Activated B cell treated with CpG ODN at 0.5 μM for 24 hours (primary cell): ENCODE measurements at regions not wholly inside any gene's neighbourhood (a gene's known extent, or its start where the extent isn't known, plus 50 kb on each side); places are given as distances from the start of the nearest gene placed in this dataset.

Source experiments
- ATAC-seq: fragments of 200-7000 bp; cut with Tn5 transposase; one replicate; pipeline ENCODE4 v1.10.0; 2021; ENCODE audit warnings: low read depth, mild to moderate bottlenecking, moderate library complexity
- CTCF ChIA-PET: fragments of 350-600 bp; sonication (Branson Sonifier 250); formaldehyde crosslinking; loops from one replicate; lab custom pipeline; 2021; ENCODE audit warnings: antibody characterized with exemption; lab: Charles Lee
- POLR2A ChIA-PET: fragments of 350-600 bp; sonication (Branson Sonifier 250); formaldehyde crosslinking; loops from one replicate; lab custom pipeline; 2021; ENCODE audit warnings: antibody characterized with exemption; lab: Charles Lee
- DNase-seq: peaks from one replicate; pipeline ENCODE4 v3.0.0; 2022
- H3K27ac Mint-ChIP-seq: one replicate; pipeline ENCODE4 v1.8.0; 2020; ENCODE audit warnings: mixed read lengths
- H3K27me3 Mint-ChIP-seq: one replicate; pipeline ENCODE4 v1.8.0; 2021; ENCODE audit warnings: mixed read lengths
- H3K36me3 Mint-ChIP-seq: one replicate; pipeline ENCODE4 v1.8.0; 2021; ENCODE audit warnings: low read depth, mixed read lengths
- H3K4me1 Mint-ChIP-seq: one replicate; pipeline ENCODE4 v1.8.0; 2021; ENCODE audit warnings: mixed read lengths
- H3K4me3 Mint-ChIP-seq: one replicate; pipeline ENCODE4 v1.8.0; 2020; ENCODE audit warnings: mild to moderate bottlenecking, mixed read lengths
- H3K9me3 Mint-ChIP-seq: one replicate; pipeline ENCODE4 v1.8.0; 2020; ENCODE audit warnings: mixed read lengths
- intact Hi-C: fragments of 100-400 bp; cut with micrococcal nuclease; formaldehyde crosslinking; loops from one replicate; pipeline ENCODE4 v1.15.1; 2024
- TF ChIP-seq, protein P1 (sequence below): fragments of 200-600 bp; IDR thresholded peaks from one replicate; pipeline ENCODE4 v1.8.0; 2022; ENCODE audit warnings: antibody characterized with exemption, mild to moderate bottlenecking

GRCh38 chr5:2257326-2258244 lies 374.9 kb upstream of the IRX4 start:
- CTCF ChIA-PET, result no interaction called here
- Mint-ChIP-seq H3K4me1 (no peaks in the 10 kb centered on the region), H3K9me3 (peaks cover 2% of the 10 kb centered on the region), H3K4me3 (no peak overlapping the region), H3K36me3 (no peaks in the 10 kb centered on the region), H3K27ac (no peak overlapping the region), H3K27me3 (no peaks in the 10 kb centered on the region)
- DNase-seq (no peak), ATAC-seq (no peak)
- TF ChIP-seq, protein P1, sequence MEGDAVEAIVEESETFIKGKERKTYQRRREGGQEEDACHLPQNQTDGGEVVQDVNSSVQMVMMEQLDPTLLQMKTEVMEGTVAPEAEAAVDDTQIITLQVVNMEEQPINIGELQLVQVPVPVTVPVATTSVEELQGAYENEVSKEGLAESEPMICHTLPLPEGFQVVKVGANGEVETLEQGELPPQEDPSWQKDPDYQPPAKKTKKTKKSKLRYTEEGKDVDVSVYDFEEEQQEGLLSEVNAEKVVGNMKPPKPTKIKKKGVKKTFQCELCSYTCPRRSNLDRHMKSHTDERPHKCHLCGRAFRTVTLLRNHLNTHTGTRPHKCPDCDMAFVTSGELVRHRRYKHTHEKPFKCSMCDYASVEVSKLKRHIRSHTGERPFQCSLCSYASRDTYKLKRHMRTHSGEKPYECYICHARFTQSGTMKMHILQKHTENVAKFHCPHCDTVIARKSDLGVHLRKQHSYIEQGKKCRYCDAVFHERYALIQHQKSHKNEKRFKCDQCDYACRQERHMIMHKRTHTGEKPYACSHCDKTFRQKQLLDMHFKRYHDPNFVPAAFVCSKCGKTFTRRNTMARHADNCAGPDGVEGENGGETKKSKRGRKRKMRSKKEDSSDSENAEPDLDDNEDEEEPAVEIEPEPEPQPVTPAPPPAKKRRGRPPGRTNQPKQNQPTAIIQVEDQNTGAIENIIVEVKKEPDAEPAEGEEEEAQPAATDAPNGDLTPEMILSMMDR, result no peak
- POLR2A ChIA-PET, result no interaction called here
- intact Hi-C loops, result no loop called here

- TF ChIP-seq, protein P1, result no peak
- ChIA-PET POLR2A (no interaction called here), CTCF (no interaction called here)
- H3K4me3 Mint-ChIP-seq, result no peak overlapping the region
- intact Hi-C loops, result no loop called here
- H3K9me3 Mint-ChIP-seq, result peaks cover 4% of the 10 kb centered on the region
- ATAC-seq (no peak), DNase-seq (no peak)
- H3K36me3 Mint-ChIP-seq, result no peaks in the 10 kb centered on the region
- no peaks in the 10 kb centered on the region for H3K27me3 Mint-ChIP-seq
- no peaks in the 10 kb centered on the region for H3K4me1 Mint-ChIP-seq
- H3K27ac Mint-ChIP-seq, result no peak overlapping the region
These were observed 374.1 kb upstream of the IRX4 start for GRCh38 chr5:2256691-2257280.

DNA sequence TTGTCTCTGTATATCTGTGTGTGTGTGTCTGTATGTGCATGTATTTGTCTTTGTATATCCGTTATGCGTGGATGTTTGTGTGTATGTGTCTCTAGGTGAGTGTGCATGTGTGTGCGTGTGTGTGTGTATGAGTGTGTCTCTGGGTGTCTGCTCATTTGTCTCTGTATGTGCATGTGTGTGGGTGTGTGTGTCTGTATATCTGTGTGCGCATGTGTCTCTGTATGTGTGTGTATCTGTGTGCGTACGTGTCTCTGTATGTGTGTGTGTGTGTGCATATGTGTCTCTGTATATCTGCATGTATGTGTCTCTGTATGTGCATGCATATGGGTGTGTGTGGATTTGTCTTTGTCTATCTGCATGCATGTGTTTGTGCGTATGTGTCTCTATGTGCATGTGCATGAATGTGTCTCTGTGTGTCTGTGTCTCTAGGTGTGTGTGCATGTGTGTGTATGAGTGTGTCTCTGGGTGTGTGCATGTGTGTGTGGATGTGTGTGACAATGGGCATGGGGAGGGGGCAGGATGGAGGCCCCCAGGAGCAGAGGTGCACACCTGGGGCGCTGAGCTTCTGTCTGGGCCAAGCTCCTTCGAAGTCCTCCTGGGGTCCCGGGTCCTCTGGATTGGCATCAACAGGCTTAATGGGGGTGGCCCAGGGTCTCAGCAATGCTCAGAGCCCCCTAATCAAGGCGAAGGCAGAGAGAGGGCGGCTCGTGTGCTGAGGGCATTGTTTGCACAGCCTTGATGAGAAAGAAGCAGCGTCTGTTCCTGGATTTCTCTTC lies 373.4 kb upstream of the IRX4 start:
- intact Hi-C loops, result no loop called here
- Mint-ChIP-seq H3K4me3 (no peak overlapping the region), H3K27ac (no peak overlapping the region), H3K9me3 (peaks cover 4% of the 10 kb centered on the region), H3K4me1 (no peaks in the 10 kb centered on the region), H3K36me3 (no peaks in the 10 kb centered on the region), H3K27me3 (no peaks in the 10 kb centered on the region)
- TF ChIP-seq, protein P1, result no peak
- POLR2A ChIA-PET, result no interaction called here
- DNase-seq, result no peak
- CTCF ChIA-PET, result no interaction called here
- no peak for ATAC-seq

DNA sequence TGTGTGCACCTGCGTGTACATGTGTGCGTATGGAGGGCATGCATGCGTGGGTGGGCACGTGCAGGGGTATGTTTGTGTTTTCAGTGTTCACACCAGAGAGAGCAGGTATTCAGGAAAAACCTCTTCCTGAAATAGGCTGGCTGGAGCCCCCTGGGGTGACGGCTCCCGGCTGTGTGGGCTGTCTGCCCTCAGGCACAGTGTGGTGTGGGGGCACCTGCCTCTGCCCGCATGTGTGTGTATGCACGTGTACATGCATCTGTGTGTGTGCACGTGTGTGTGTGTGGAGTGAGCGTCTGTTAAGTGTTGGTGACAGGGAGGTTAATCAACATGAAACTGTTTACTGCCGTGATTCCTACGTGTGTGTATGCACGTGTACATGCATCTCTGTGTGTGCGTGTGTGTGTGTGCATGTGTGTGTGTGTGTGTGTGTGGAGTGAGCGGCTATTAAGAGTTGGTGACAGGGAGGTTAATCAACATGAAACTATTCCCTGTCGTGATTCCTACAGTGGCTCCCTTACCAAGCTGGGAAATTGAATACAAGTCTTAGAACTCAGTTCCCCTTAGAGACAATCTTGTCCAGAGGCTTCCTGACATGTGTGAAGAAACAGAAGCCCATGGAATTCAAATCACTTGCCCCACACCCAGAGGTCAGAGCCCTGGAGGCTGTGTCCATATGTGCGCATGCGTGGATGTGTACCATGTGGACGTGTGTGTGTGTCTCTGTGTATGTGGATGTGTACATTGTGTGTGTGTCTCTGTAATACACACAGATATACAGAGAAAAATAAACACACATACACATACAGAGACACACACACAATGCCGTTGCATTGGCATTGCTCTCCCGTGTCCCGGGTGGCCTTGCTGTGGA lies 372.4 kb upstream of the IRX4 start:
- CTCF ChIA-PET, result no interaction called here
- ATAC-seq, result no peak
- Mint-ChIP-seq H3K27ac (no peak overlapping the region), H3K36me3 (no peaks in the 10 kb centered on the region), H3K27me3 (no peaks in the 10 kb centered on the region), H3K9me3 (peaks cover 4% of the 10 kb centered on the region), H3K4me3 (no peak overlapping the region), H3K4me1 (no peaks in the 10 kb centered on the region)
- TF ChIP-seq, protein P1, result no peak
- POLR2A ChIA-PET, result no interaction called here
- intact Hi-C loops, result no loop called here
- no peak for DNase-seq
